ENCODE measurements at regions not wholly inside any gene's neighbourhood (a gene's known extent, or its start where the extent isn't known, plus 50 kb on each side); places are given as distances from the start of the nearest gene placed in this dataset.

- TF ChIP-seq, protein P1, sequence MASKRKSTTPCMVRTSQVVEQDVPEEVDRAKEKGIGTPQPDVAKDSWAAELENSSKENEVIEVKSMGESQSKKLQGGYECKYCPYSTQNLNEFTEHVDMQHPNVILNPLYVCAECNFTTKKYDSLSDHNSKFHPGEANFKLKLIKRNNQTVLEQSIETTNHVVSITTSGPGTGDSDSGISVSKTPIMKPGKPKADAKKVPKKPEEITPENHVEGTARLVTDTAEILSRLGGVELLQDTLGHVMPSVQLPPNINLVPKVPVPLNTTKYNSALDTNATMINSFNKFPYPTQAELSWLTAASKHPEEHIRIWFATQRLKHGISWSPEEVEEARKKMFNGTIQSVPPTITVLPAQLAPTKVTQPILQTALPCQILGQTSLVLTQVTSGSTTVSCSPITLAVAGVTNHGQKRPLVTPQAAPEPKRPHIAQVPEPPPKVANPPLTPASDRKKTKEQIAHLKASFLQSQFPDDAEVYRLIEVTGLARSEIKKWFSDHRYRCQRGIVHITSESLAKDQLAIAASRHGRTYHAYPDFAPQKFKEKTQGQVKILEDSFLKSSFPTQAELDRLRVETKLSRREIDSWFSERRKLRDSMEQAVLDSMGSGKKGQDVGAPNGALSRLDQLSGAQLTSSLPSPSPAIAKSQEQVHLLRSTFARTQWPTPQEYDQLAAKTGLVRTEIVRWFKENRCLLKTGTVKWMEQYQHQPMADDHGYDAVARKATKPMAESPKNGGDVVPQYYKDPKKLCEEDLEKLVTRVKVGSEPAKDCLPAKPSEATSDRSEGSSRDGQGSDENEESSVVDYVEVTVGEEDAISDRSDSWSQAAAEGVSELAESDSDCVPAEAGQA (IDR thresholded peaks at IDR 0.05; ENCODE audit: low read depth): no peak
- TF ChIP-seq, protein P1 (CRISPR knock-in tag; IDR thresholded peaks at IDR 0.05; ENCODE audit: borderline replicate concordance): no peak
- TF ChIP-seq KDM5A (IDR thresholded peaks at IDR 0.05; ENCODE audit: borderline replicate concordance, low read length) (no peak), CHCHD3 (CRISPR knock-in tag; IDR thresholded peaks at IDR 0.05) (no peak), ZGPAT (CRISPR knock-in tag; IDR thresholded peaks at IDR 0.05) (no peak), NCOA1 (CRISPR knock-in tag; IDR thresholded peaks at IDR 0.05) (no peak), CBX2 (IDR thresholded peaks at IDR 0.05; ENCODE audit: low read depth, low read length) (no peak), CBX2 (CRISPR knock-in tag; IDR thresholded peaks at IDR 0.05; ENCODE audit: low read depth) (no peak), SMARCE1 (IDR thresholded peaks at IDR 0.05; ENCODE audit: borderline replicate concordance) (no peak), MLXIP (CRISPR knock-in tag; IDR thresholded peaks at IDR 0.05; ENCODE audit: borderline replicate concordance) (no peak), PHF5A (CRISPR knock-in tag; IDR thresholded peaks at IDR 0.05; ENCODE audit: low read depth, unreplicated experiment) (no peak), PTBP1 (IDR thresholded peaks at IDR 0.05; ENCODE audit: low read depth, low read length, poor library complexity, severe bottlenecking) (no peak), KAT2B (IDR thresholded peaks at IDR 0.05; ENCODE audit: borderline replicate concordance, low read depth, low read length) (no peak)
- TF ChIP-seq, protein P2, sequence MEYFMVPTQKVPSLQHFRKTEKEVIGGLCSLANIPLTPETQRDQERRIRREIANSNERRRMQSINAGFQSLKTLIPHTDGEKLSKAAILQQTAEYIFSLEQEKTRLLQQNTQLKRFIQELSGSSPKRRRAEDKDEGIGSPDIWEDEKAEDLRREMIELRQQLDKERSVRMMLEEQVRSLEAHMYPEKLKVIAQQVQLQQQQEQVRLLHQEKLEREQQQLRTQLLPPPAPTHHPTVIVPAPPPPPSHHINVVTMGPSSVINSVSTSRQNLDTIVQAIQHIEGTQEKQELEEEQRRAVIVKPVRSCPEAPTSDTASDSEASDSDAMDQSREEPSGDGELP (IDR thresholded peaks at IDR 0.05; ENCODE audit: borderline replicate concordance, low read depth): no peak
Observed at GRCh38 chr18:8513249-8513648, 96.0 kb upstream of the RAB12 start (continued).

Data from HepG2 (cell line).